Spleen (tissue), 7 donors: ENCODE measurements at regions not wholly inside any gene's neighbourhood (a gene's known extent, or its start where the extent isn't known, plus 50 kb on each side); places are given as distances from the start of the nearest gene placed in this dataset.

ENCODE experiments used
- POLR2A ChIP-seq, 3 donors: fragments of 450-650 bp; IDR thresholded peaks; one replicate each; pipeline ENCODE4 v1.5.1; 2017; ENCODE audit warnings: antibody characterized with exemption in 3 of 3, mild to moderate bottlenecking in 1 of 3
- TF ChIP-seq, protein P1 (sequence below), 11 experiments: fragments of 200-600 bp in 7 of 11; fragments of 450-650 bp in 4 of 11; sonication (generic) in 4 of 11; IDR thresholded peaks in 8 of 11; conservative IDR thresholded peaks in 3 of 11; 1 replicate in 7 of 11; 2 replicates in 4 of 11; pipeline versions ENCODE4 v1.4.0 to v1.8.0; 2016 to 2021; ENCODE audit warnings: antibody characterized with exemption in 11 of 11, inconsistent platforms in 4 of 11, mild to moderate bottlenecking in 1 of 11
- donor health status: DM: no; HTN: no; CAD: no; lungs with moderate emphysema.
- donor health status: DM: no; HTN: no; CAD: no.
- donor health status: DM: no; HTN: no; CAD: no.

GRCh38 chr6:156612361-156612760, 164.8 kb upstream of the ARID1B start:
- TF ChIP-seq, protein P1, sequence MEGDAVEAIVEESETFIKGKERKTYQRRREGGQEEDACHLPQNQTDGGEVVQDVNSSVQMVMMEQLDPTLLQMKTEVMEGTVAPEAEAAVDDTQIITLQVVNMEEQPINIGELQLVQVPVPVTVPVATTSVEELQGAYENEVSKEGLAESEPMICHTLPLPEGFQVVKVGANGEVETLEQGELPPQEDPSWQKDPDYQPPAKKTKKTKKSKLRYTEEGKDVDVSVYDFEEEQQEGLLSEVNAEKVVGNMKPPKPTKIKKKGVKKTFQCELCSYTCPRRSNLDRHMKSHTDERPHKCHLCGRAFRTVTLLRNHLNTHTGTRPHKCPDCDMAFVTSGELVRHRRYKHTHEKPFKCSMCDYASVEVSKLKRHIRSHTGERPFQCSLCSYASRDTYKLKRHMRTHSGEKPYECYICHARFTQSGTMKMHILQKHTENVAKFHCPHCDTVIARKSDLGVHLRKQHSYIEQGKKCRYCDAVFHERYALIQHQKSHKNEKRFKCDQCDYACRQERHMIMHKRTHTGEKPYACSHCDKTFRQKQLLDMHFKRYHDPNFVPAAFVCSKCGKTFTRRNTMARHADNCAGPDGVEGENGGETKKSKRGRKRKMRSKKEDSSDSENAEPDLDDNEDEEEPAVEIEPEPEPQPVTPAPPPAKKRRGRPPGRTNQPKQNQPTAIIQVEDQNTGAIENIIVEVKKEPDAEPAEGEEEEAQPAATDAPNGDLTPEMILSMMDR (IDR thresholded peaks at IDR 0.05 in 8 of 11, conservative IDR thresholded peaks at IDR 0.05 in 3 of 11) = no peak
- TF ChIP-seq POLR2A (IDR thresholded peaks at IDR 0.05) = no peak
